HG02798 (cell line): ENCODE measurements at regions not wholly inside any gene's neighbourhood (a gene's known extent, or its start where the extent isn't known, plus 50 kb on each side); places are given as distances from the start of the nearest gene placed in this dataset.

Experiments used
- ATAC-seq: cut with Tn5 transposase; IDR thresholded peaks from one replicate; pipeline ENCODE4 v1.9.1; 2021; ENCODE audit warnings: mild to moderate bottlenecking; ENCODE audit not compliant: unreplicated experiment, poor library complexity

- ATAC-seq = no peak
Observed at GRCh38 chr2:58516695-58517094, 275.6 kb upstream of the FANCL start.

- ATAC-seq = no peak
Observed at GRCh38 chr2:58515827-58516573, 274.9 kb upstream of the FANCL start.

GRCh38 chr2:58514252-58514651 is 273.1 kb upstream of the FANCL start:
- ATAC-seq = peak; percentile 89

GRCh38 chr2:58512878-58513277 is 271.8 kb upstream of the FANCL start:
- ATAC-seq = no peak

- no peak for ATAC-seq
Observed at GRCh38 chr2:58508006-58508405, 266.9 kb upstream of the FANCL start.

DNA sequence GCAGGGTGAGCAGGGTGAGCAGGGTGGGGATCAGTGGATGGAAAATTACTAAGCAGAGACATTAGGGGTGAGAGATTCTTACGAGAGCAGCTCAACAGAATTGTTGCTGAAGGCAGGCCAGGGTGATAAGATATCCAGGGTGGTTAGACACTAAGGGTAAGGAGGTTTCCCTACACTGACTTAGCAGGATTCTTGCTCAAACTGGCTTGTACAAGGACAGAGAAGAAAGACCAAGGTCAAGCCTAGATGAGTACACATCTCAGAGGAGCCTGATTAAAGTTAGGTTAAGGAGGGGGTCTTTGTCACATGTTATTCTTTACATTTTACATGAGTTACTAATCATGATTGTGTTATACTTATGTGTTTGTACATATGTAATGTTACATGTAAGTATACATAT is 262.8 kb upstream of the FANCL start:
- no peak for ATAC-seq

DNA sequence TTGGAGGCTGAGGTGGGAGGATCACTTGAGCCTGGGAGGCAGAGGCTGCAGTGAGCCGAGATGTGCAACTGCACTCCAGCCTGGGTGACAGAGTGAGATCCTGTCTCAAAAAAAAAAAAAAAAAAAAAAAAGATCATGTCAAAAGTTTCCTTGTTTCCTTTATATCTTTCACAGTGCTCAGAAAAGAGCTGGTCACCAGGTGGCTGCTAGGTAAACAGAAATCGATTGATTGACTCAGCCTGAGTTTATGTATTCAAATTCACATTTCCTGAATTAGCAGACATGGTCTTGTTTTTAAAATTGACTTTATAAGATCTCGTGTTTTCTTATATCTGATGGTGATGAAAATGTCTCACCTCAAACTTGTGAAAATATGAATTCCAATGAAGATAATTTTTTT is 261.8 kb upstream of the FANCL start:
- ATAC-seq = no peak

- no peak for ATAC-seq
Observed at GRCh38 chr2:58501371-58502160, 260.4 kb upstream of the FANCL start.

DNA sequence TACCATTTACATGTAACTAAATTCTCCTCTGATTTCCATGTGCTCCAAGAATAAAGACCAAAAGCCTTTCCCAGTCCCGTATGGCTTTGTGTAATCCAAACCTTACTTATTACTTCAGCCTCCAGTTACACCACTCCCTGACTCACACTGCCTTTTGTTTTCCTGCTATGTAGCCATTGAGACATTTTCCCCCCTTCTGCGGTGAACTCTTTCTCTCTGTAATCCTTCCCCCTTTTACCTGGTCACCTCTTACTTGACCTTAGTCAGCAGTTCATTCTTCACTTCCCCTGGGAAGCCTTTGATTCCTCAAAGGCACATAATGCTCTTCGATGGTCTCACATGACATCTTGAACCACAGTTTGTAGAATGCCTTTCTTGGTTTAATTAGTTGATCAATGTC is 256.0 kb upstream of the FANCL start:
- no peak for ATAC-seq

DNA sequence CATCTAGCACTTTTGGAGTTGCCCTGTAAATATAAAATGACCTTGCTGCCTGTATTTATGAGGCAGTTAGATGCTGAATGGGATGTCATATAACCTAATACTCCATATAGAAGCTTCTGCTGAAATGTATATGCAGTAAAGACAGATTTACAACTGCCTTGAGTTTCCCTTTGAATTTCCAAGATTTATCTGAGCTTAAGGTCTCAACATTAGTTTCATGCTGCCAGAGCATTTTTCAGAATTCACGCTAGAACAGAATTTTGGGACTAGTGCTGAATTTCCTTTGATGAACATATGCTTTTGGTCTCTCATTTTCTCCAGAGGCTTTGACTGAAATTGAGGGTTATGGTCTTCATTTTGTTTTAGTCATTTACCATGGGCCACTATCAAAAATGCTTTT is 254.7 kb upstream of the FANCL start:
- no peak for ATAC-seq

DNA sequence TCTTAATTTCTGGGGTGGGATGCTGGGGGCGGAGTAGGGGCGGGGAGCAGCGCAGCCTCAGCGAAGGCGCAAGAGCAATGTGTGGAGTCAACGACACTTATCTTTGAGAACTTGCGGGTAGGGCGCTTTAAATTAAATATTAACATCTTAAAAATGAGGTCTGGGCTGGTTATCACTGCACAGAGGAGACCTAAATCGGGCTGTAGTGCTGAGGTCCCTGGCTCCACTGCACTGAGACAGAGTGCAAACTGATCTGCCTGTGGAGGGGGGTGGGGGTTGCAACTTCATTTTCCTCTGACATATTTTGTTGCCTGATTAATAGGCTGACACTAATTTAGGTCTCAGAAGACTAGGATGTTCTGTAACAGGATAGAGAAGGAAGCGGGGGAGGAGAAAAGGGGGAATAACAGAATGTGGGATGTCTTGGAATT is 253.0 kb upstream of the FANCL start:
- ATAC-seq = no peak

- ATAC-seq = no peak
Observed at GRCh38 chr2:58484629-58485028, 243.5 kb upstream of the FANCL start.

DNA sequence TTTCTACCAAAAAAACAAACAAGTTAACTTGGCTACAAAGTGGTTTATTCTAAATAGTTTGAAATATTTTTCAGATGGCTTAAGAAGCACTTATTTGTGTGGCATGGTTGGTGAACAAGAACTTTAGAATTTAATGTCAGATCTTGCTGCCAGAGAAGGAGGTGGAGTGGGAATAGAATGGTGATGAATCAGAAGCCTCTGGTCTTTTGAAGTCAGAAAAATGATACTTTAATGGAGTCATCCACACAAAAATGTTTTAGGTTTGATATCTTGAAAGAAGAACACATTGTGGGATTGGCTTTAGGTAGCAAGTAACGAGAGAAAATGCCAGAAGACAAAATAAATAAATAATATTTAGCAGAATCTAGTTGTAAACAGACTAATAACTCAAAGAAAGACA is 243.1 kb upstream of the FANCL start:
- ATAC-seq = no peak

DNA sequence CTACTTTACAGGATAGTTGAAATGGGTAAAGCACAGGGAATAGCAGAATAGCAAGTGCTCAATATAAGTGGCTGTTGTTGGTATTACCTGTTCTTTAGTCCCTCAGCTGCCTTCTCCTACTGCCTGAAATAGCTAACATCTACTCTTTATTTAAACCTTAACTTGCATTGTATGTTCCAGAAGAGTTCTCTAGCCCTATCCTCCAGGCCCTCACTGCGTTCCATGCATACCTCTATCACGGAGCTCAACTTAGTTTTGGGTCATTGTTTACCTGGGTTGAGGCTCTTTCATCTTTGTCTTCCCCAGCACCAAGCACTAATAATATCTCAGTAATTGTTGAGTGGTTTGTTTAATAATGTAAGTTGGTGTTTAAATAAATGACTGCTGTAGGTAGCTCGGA is 242.2 kb upstream of the FANCL start:
- ATAC-seq = no peak

DNA sequence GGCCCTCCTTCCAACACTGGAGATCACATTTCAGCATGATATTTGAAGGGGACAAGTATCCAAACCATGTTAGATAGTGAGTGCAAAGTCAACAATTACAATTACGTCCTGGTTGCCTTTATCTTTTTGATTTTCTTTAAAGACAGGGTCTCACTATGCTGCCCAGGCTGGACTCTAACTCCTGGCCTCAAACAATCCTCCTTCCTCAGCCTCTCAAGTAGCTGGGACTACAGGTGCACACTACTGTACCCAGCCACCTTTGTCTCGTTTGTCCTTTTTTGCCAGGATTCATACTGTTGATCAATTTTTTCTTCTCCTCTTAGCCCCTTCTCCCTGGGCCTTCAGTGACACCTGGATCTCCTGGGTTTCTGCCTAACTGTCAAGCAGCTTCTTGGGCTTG is 240.5 kb upstream of the FANCL start:
- no peak for ATAC-seq

DNA sequence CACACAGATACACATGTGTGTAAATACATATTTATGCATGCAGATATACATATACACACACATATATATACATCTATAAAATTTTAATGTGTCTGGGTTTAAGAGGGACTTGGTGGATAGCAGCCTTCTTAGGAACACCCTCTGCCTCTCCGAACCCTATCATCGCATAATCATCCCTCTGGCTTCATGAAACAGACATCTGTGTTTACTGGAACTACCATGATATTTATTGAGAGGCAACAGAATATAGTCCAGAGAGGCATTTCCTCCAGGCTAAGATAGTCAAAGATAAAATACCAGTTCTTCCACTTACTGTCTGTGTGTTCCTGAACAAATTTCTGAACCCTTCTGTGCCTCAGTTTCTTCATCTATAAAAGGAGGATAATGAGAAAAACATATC is 239.0 kb upstream of the FANCL start:
- no peak for ATAC-seq

GRCh38 chr2:58479535-58480140 is 238.5 kb upstream of the FANCL start:
- no peak for ATAC-seq

GRCh38 chr2:58476556-58476955 is 235.4 kb upstream of the FANCL start:
- ATAC-seq = no peak

DNA sequence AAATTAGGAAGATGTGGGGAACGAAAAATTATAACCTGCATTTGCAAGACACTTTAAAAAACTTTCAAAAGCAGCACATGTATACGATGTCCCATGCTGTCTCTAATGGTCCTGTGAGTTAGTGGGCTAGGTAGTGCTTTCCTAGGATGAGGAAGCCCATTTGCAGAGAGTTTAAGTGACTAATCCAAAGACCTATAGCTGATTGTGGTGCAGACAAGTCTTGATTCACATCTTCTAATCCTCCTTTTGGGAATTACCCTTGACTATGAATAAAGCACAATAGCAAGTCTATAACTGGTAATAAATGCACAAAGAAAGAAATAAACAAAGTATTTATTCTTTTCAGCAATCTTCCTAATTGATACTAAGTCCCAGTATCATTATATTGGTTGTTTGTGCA is 234.6 kb upstream of the FANCL start:
- no peak for ATAC-seq

DNA sequence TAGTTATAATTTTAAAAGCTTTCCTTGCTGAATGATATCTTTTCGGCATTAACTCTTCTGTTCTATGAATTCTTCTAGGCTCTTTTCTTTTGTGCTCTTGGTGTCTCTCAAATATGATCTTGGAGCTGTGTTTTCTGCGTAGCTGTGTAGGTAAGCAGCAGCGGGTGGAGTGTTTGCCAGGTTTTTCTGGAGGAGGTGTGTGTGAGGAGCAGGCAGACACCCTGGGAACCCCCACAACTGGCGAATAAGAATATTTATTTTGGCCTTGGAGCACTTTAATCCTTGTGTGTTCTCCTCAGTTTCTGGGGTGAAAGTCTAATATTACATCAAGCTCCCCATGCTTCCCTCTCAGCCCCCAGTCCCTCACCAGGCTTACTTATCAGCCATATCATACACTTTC is 232.0 kb upstream of the FANCL start:
- no peak for ATAC-seq

DNA sequence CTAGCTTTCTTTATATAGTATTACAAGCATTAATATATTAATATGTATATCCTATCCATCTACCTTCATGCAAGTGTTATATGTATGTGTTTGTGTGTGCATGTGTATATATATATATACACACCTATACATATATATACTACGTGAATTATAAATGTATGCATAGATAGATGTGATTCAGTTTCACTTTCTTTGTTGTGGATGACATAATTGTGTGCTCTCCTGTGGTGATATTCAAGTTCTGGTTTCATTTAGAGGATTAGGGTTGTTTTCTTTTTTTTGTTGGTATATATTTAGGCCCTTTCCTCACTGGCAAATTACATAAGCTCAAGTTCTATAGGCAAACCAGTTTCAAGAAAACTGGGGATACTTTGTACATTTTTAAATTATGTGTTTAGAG is 225.7 kb upstream of the FANCL start:
- ATAC-seq = peak; percentile 53
